Colonic mucosa (tissue), 4 donors: ENCODE measurements at regions not wholly inside any gene's neighbourhood (a gene's known extent, or its start where the extent isn't known, plus 50 kb on each side); places are given as distances from the start of the nearest gene placed in this dataset.

Experiments
- DNase-seq: peaks from one replicate; pipeline ENCODE4 v3.0.0-alpha.2; 2020
- H3K27ac ChIP-seq: fragments of 200-600 bp; one replicate; pipeline ENCODE4 v1.8.0; 2021
- H3K27me3 ChIP-seq: fragments of 200-600 bp; one replicate; pipeline ENCODE4 v1.8.0; 2021
- H3K36me3 ChIP-seq: fragments of 200-600 bp; one replicate; pipeline ENCODE4 v1.8.0; 2021
- H3K4me1 ChIP-seq: fragments of 200-600 bp; one replicate; pipeline ENCODE4 v1.8.0; 2021; ENCODE audit warnings: mild to moderate bottlenecking
- H3K4me3 ChIP-seq: fragments of 200-600 bp; one replicate; pipeline ENCODE4 v1.8.0; 2021
- H3K9ac ChIP-seq, 2 donors: one replicate each; pipeline ENCODE4 v1.7.0; 2013; ENCODE audit warnings: control low read depth in 2 of 2, low read depth in 2 of 2, low read length in 2 of 2
- H3K9me3 ChIP-seq: fragments of 200-600 bp; one replicate; pipeline ENCODE4 v1.8.0; 2021
- intact Hi-C: fragments of 100-400 bp; cut with DNase I; formaldehyde crosslinking; loops from one replicate; pipeline ENCODE4 v1.14.1; 2022
- TF ChIP-seq, protein P1 (sequence below): fragments of 200-600 bp; IDR thresholded peaks from one replicate; pipeline ENCODE4 v1.8.0; 2022; ENCODE audit warnings: antibody characterized with exemption, mild to moderate bottlenecking
- donor health status: healthy.
- donor health status: DM: no; HTN: no; CAD: no.
- donor health status: DM: no; HTN: no; CAD: no.

GRCh38 chr6:10149603-10150002 is 265.3 kb downstream of the TFAP2A start:
- TF ChIP-seq, protein P1, sequence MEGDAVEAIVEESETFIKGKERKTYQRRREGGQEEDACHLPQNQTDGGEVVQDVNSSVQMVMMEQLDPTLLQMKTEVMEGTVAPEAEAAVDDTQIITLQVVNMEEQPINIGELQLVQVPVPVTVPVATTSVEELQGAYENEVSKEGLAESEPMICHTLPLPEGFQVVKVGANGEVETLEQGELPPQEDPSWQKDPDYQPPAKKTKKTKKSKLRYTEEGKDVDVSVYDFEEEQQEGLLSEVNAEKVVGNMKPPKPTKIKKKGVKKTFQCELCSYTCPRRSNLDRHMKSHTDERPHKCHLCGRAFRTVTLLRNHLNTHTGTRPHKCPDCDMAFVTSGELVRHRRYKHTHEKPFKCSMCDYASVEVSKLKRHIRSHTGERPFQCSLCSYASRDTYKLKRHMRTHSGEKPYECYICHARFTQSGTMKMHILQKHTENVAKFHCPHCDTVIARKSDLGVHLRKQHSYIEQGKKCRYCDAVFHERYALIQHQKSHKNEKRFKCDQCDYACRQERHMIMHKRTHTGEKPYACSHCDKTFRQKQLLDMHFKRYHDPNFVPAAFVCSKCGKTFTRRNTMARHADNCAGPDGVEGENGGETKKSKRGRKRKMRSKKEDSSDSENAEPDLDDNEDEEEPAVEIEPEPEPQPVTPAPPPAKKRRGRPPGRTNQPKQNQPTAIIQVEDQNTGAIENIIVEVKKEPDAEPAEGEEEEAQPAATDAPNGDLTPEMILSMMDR = no peak
- Histone ChIP-seq H3K27ac (no peak overlapping the region), H3K9ac (no peak overlapping the region), H3K27me3 (no peaks in the 10 kb centered on the region), H3K36me3 (no peaks in the 10 kb centered on the region), H3K4me1 (no peaks in the 10 kb centered on the region), H3K4me3 (no peak overlapping the region), H3K9me3 (no peaks in the 10 kb centered on the region)
- no peak for DNase-seq
- intact Hi-C loops = no loop called here

GRCh38 chr6:10146715-10147451 is 268.0 kb downstream of the TFAP2A start:
- Histone ChIP-seq H3K9me3 (no peaks in the 10 kb centered on the region), H3K4me1 (no peaks in the 10 kb centered on the region), H3K4me3 (peak overlapping the region; percentile 16), H3K36me3 (no peaks in the 10 kb centered on the region), H3K27ac (no peak overlapping the region), H3K27me3 (no peaks in the 10 kb centered on the region), H3K9ac (no peak overlapping the region)
- intact Hi-C loops = no loop called here
- TF ChIP-seq, protein P1 = no peak
- no peak for DNase-seq

DNA sequence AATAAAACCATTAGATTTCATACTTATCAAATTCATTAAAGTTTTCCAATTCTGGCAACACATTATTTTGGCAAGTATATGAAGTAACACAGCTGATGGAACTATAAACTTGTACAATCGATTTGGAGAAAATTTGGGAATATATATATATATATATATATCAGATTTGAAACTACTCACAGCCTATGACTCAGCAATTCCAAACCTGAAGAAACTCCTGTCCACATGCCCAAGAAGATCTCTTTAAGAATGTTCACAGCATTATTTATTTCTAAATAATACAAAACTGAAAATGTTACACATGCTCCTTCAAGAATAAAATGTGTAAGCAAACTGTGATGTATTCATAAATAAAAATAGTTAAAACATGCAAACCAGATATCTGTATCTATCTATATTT is 270.1 kb downstream of the TFAP2A start:
- TF ChIP-seq, protein P1 = no peak
- no peaks in the 10 kb centered on the region for H3K4me1 ChIP-seq
- no peak for DNase-seq
- no peak overlapping the region for H3K9ac ChIP-seq
- H3K4me3 ChIP-seq = no peak overlapping the region
- no peak overlapping the region for H3K27ac ChIP-seq
- H3K36me3 ChIP-seq = no peaks in the 10 kb centered on the region
- intact Hi-C loops = no loop called here
- no peaks in the 10 kb centered on the region for H3K27me3 ChIP-seq
- no peaks in the 10 kb centered on the region for H3K9me3 ChIP-seq

- Histone ChIP-seq H3K9ac (no peak overlapping the region), H3K9me3 (no peaks in the 10 kb centered on the region), H3K27me3 (no peaks in the 10 kb centered on the region), H3K4me3 (no peak overlapping the region), H3K4me1 (no peaks in the 10 kb centered on the region), H3K27ac (no peak overlapping the region), H3K36me3 (no peaks in the 10 kb centered on the region)
- intact Hi-C loops = no loop called here
- TF ChIP-seq, protein P1 = no peak
- no peak for DNase-seq
Observed at GRCh38 chr6:10141746-10142443, 273.0 kb downstream of the TFAP2A start.

DNA sequence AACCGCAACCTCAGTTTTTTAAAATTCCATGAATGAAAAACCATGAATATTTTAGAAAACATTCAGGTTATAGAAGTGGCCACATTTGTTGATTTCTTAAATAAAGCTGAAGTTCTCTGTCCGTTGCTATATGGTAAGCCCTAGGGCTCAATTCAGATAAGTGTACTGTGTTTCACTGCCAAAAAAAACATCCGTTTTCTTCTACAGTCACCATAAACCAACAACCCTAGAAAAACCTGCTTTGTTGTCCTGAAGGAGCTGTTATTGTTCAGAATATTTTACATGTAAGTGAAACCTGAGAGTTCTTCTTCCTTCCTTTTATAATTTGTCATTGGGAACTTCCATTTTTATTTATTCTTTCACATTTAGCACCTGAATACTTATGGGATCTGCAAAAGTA is 274.1 kb downstream of the TFAP2A start:
- no peak overlapping the region for H3K9ac ChIP-seq
- no peaks in the 10 kb centered on the region for H3K4me1 ChIP-seq
- no peaks in the 10 kb centered on the region for H3K36me3 ChIP-seq
- no peak for DNase-seq
- H3K27me3 ChIP-seq = no peaks in the 10 kb centered on the region
- H3K9me3 ChIP-seq = no peaks in the 10 kb centered on the region
- intact Hi-C loops = no loop called here
- TF ChIP-seq, protein P1 = no peak
- H3K4me3 ChIP-seq = no peak overlapping the region
- H3K27ac ChIP-seq = no peak overlapping the region
